ENCODE measurements at regions not wholly inside any gene's neighbourhood (a gene's known extent, or its start where the extent isn't known, plus 50 kb on each side); places are given as distances from the start of the nearest gene placed in this dataset.
A peak's percentile ranks its signal among the peaks of the same experiment; 100 is the strongest.

DNA sequence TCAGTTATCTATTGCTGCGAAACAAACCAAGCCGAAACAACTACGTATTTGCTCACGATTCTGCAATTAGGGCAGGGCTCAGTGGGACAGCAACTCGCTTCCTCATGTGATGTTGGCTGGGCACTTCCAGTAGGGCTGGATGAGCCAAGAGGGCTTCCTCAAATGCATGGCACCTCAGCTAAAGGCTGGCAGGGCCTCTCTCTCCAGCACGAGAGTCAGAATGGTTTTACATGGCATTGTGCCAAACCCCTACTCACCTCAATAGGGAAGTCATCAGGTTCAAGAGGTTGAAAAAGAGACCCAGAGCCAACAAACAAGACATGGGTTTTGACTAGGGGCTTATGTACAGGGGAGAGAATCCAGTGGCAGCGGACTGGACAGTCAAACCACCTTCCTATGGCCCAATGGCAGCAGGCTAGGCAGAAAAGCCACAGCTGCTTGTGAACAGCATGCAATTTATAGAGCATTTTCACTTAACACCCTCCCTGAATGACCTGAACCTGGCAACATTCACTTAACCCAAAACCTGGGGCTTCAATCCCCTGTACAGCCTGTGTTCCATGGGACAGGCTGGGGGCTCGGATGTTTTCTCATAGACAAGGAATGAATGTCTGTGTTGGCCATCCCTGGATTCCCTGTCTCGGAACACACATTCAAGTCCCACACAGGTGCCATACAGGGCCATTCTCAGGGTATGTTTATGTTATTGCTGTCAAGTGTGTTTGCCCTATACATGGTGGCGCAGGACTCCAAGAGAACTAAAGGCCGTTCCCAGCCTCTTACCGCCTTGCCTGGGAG is 154.2 kb upstream of the NAV2 start:
- peak; percentile 76 for DNase-seq

DNA sequence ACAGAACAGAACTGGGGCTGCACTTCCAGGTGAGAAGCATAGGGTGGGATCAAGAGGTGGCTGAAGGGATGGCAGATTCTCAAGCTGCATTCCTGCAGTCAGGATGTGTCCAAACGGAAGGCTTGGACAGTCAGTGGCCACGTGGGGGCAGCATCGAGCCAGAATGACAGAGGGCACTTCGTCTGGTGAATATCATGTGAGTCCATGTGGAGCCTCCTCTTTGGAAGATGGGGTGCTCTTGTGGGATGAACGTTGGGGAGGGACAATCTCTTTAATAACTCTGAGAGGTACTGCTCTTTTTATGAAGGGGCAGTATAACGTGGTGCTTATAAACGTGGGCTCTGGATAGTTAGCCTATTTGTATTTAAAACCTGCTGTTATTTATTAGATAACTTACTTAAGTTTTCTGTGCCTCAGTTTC is 154.9 kb upstream of the NAV2 start:
- peak; percentile 59 for DNase-seq

DNA sequence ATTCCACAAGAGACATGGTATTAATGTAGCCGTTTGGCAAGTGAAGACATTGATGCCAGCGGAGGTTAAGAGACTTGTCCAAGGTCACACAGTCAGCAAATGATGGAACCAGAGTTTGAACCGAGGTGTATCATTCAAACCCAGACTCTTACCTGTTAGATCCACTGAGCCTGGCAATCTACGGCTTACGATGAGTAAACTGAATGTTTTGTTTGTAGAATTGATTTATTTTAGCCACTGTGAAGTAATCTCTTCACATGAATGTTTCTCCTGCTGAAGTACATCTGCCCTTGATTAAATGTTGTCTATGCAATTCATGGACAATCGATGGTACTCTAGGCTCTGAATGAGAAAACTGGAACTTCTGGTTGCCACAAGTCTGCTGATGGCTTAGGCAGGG is 155.5 kb upstream of the NAV2 start:
- no peak for DNase-seq

DNA sequence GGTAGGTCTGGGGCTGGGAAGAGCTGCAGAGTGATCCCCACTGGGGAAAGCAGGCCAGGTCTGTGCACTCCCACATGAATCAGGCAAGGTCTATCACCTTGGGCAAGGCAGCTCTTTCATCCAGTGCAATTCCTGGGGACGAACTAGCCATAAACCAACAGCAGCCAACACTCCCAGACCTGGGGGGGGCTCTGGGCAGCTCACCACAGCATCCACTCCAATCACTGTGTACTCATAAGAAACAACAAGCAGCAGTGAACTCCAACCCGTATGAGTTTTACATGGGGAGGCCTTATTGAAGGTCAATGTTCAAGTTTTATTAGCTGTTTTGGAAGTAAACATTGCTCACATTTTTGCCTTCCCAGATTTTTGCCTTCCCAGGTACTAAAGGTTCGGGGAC is 157.4 kb upstream of the NAV2 start:
- DNase-seq, result no peak

DNA sequence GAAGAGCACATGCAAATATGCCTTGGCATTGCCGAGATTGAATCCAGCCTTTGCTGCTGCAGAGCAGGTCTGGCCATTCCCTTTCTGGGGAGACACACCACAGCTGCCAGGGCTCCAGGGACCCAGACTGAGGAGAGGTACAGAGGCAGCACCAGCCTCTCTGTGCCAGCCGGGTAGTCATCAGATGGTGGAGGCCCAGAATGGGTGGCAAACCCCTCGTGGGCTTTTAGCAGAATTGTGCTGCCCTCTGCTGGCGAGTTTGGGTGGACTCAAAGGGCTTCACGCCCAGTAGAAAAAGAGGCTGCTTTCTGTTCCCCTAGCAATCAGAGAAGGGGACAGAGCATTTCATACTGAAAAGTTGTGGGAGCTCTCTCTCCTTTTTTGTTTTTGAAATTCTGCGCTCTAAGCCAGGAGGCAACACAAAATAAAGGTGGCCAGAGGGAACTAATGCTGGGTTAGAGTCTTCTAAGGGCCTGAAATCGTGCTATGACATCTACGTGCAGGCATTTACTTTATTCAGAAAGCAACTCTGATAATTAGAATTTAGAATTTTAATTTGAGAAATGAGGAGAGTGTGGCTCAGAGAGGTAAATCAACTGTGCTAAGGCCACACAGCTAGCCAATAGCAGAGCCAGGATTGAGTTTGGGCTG is 158.8 kb upstream of the NAV2 start:
- peak; percentile 68 for DNase-seq

DNA sequence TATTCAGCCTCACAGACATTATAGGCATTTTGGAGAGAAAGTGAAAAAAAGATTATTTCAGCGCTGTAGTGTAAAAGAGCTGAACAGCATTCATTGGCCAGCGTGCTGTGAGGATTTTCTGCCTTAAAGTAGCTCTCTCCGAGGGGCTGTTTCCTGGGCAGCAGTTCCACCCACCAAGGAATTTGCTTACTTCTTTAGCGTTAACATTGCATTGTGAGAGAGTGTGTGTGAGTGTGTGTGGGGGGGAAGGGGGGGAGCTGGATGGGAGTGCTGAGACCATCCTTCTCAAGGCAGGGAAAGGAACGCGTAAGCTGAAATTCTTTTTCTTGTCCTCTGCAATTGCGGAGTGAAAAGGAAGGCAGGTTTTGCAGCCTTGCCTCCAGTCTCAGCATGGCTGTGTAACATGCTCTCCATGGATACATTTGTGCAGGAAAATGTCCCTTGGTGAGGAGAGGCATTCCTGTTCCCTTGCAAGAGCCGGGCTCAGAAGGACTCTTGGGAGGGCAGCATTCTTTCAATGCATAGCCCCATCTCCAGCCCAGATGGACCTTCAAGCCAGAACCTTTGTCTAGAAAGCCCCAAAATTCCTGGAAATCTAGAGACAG is 159.9 kb upstream of the NAV2 start:
- no peak for DNase-seq

DNA sequence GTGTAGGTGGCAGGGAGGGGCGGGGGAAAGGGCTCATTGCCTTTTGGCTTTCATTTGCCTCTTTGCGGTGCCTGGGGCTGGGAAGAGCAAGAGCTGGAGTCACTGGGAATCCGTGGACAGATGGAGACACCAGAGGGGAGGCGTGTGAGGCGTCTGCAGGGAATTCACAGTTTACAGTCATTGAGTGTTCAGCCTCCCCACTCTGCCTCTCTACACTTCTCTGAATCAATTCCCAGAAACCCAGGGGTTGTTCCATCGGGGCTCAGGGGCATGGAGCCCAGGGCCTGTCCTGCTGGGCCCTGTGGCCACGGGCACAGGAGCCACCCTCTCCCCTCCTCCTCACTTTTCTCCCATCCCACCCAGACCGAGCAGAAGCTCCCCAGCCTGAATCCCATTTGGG is 160.5 kb upstream of the NAV2 start:
- no peak for DNase-seq

DNA sequence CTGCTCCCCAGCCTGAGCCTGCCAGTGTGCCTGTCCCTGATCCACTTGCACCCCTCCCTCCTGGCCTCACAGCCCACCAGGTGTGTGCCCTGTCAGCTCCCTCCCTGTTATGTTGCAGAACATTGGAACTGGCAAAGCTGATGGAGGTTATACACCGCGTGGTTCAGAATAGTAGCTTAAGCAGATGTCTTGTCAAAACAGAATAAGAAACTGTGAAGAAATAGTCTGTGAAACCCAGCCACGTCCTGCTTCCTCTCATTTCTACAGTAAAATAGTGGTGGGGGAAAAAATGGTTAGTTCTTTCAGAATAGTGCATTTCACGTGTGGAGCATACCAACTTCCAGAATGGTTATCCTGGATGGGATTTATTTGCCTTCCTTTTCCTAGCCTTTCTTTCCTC is 161.2 kb upstream of the NAV2 start:
- DNase-seq, result no peak

DNA sequence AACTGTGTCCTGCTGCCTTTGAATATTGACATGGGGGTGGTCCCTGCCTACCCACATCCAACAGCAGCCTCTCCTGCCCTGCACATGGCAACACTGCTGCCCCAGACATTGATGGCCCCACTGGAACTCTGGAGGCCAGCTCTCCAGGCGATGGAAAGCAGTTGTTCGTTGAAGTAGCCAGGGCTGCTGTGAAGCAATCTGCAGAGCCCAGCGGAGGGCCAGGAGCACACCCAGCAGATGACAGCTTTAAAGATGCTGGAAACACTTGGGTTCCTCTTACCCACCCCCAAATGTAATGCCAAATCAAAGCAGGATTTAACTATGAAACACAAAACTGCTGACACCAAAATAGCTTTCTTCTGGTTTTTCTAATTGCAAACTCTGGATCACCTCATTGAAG is 165.6 kb upstream of the NAV2 start:
- DNase-seq, result no peak

DNA sequence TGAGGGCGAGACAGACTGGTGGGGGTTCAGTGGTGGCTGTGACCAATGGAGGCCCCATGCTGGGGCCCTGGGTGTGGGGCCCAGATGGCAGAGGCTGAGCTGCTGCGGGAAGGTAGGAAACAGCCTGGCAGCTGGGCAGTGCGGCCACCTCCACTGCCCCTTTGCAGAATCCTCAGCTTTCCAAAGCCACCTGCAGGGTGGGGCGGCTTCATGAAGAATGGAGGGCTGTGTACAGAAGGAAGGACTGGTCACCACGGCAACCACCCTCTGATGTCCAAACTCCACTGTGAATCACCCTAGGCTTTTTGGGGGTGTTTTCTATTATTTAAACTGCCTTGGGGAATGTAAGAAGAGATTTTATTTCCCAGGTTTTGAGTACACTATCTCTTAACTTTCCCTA is 166.3 kb upstream of the NAV2 start:
- DNase-seq, result no peak

DNA sequence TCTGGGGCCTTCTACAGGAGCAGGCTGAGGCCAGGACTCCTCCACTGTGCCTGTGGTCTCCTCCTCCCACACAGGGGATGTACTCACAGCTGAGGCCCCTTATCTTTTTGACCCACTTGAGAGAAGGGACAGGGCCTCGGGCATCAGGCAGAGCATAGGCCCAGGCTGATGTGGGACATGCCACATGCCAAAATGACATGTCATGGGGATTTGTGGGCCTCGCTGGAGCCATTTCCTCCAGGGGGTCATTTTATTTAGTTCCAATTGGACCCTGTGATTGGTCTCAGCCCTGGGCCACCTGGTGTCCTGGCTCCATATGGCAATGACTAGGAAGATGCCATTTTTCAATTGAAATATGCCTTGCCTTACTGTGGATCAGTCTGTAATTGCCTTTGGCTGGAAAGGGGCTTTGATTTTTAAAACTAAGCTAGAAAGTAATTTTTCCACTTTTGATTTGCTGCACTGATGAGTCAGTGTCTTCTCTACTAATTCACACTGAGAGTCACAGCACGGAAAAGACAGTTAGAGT is 171.1 kb upstream of the NAV2 start:
- DNase-seq, result no peak

DNA sequence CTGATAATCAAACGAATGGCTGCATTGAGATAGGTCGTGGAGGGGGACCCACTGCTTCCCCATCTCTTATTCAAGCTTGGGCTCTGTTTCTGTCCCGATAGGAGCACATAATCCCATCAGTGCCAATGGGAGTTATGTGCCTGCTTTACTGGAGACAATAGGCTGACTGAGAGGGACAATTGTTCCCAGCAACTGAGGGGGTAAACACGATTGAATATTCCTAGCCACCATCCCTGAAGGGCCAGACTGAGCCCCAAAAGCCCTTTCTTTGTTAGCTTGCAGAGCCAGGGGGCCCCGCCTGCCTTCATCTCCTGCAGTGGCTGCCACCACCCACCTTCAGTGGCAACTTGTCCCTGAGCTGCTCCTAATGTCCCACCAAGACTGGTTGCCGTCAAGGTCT is 172.8 kb upstream of the NAV2 start:
- DNase-seq, result no peak

DNA sequence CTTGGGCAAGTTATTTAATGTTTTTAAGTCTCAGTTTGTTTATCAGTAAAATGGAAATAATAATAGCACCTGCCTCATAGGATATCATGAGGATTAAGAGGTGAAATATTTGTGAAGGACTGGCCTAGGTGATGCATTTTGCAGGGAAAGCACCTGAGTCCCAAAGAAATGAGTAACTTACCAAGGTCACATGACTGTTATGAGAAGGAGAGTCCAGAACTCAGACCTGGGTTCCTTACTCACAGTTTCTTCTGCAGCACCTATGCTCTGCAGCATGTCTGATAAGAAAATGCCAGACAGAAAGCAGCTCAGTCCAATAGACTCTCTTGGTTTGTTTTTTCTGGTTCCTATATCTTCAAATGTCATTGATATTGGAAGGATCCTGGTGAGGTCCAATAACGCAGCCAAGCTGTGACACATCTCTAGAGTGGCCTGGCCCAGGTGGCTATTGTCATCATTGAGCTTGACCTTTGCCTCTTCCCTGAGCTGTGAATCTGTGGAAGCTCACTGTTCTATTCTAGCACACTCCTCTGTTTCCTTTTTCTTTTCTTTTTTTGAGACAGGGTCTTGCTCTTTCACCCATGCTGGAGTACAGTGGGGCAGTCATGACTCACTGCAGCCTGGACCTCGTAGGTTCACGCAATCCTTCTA is 174.7 kb upstream of the NAV2 start:
- DNase-seq, result no peak

DNA sequence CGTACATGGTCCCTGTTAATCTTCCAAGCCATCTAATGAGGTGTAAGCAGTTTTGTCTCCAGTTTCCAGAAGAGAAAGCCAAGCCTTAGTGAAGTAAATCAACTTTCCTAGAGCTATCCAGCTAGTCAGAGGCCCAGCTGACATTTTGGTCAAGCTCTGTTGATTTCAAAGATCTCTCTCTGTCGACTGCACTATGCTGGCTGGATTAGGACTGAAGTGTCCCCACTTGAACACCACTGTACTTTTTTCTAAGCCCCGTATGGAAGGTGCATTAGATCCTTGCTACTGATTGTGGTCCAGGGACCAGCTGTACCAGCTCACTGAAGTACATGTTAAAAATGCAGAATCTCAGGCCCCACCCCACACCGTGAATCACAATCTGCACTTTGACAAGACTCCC is 176.5 kb upstream of the NAV2 start:
- no peak for DNase-seq

DNA sequence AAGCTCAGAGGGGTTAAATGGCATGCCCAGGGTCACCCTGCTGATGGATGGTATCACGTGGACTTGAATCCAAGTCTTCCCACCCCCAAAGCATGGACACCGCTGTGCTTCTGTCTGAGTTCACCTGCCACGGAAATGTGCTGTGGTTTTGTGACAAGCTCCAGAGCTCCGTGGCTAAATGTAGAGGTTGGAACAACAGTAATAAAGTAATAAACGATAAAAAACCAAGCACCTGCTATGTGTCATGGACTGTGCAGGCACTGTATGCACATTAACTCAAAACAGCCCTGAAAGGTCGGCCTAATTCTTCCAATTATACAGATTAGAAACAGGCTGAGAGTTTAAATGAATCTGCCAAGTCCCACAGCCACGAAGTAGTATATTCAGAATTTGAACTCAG is 182.1 kb upstream of the NAV2 start:
- DNase-seq, result no peak

DNA sequence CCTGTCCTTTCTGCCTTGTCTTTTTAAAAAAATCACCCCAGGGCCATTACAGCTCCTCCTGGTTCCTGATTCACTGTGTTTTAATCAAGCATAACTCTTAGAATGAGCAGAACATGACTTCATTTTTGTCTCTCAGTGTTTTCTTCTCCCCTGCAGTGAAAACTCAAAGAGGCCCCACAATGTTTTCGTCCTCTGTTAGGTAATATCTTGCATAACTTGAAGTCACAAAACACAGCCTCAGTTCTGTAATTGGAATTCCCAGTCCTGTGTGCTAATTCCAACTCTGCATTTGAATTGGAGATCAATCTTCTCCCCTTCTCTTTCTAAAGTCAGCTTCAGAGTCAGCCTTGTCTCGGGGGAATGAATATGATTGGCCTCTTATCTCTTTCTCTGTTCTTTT is 186.5 kb upstream of the NAV2 start:
- DNase-seq, result no peak

DNA sequence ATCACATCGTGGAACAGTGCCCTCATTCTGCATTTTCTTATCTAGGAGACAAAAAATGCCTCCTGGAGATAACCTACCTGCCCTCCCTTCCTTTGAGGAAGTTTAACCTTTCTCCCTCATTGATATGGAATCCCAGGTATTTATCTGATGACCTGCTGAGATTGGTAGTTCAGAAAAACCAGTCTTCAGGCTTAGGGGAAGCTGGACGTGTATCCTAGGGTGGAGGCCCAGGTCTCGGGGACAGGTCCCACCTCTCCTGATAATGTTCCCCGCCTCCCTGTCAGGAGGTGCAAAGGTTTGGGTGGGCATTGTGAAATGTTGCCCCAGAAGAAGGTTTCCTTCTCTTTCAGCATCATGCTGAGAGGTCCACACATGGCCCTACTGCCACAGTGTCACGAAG is 186.9 kb upstream of the NAV2 start:
- DNase-seq, result no peak

DNA sequence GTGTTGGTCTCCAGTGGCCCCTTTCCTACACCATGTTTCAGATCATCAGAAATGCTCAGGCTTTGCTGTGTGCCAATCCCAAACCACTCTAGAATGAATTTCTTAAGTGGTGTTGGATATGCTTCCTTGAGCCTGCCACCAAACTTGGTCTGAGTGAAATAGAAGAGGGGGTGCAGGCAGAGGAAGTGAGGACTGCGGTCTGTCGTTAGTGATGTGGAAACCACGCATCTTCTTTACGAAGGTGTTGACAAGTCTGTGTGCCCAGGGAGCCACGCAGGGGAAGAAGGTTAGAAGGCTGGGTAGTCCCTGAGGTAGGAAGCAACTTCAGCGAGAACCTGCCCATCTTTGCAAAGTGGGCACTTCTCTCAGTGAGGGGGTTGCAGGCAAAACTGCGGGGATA is 187.4 kb upstream of the NAV2 start:
- DNase-seq, result no peak

DNA sequence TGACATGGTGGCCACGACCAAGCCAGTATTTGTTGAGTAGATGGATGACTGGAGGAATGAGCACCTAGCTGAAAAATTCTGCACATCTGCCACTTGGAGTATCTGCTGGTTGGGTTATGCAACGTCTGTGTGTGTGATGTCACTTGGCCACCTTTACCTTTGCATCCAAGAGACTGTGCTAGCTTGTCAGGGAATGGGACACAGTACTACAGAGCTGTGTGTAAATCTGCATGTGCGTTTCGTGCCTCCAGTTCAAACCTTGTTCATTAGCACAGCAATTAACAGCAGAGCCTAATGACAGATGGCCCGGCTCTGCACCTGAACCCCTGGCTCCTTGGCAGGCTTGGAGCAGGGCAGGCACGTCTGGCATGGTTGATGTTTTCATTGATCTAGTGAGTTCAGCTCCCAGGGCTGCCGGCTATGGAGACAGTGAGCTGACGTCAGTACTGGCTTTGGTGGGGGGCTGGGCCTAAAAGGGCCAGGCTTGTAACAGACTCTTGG is 188.4 kb upstream of the NAV2 start:
- DNase-seq, result no peak

DNA sequence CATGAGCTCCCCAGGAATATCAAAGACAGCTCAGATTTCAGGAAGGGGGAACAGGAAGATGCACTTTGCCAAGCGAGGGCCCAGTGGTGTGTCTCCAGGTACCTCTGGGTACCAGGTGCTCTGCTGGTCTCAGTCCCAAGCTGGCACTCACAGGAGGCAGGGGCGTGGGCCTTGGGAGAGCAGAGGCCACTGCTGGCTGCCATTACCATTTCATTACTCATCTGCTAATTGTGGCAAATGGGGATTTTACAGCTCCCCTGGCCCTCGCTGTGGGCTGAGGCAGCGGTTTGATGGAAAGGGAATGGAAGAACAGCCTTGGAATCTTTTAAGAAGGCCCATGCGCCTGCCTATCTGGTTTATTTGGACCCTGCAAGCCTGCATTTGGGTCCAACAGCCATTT is 192.0 kb upstream of the NAV2 start:
- no peak for DNase-seq

DNA sequence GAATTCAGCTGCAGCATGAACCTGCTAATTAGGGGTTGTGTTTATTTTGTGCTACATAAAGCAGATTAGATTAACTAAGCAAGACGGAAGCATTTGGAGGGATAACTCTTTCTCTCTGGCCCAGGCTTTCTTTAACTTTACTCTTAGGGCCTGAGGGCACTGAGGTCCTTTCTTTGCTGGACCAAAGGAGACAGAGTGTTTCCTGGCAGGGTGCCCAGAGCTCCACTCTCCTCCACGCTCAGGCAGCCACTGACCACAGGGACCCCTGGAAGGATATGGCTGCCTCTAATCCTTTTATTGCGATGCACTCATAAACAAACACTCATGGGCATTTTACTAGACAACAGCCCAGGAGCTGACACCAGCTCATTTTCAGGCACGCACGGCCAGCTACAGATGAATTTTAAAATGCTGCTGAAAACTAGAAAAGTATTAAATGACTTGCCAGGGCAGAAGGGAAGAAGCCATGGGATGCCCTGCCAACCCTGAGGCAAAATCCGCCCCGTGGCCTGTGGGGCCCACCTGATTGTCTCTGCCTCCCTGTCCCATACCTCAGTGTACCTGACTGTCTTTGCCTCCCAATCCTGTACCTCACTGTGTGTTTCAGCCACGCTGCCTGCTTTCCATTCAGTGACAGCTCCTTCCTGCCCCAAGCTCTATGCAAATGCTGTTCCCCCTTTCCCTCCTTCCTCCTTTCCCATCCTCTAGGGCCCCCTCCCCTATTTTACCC is 192.6 kb upstream of the NAV2 start:
- peak; percentile 37 for DNase-seq

DNA sequence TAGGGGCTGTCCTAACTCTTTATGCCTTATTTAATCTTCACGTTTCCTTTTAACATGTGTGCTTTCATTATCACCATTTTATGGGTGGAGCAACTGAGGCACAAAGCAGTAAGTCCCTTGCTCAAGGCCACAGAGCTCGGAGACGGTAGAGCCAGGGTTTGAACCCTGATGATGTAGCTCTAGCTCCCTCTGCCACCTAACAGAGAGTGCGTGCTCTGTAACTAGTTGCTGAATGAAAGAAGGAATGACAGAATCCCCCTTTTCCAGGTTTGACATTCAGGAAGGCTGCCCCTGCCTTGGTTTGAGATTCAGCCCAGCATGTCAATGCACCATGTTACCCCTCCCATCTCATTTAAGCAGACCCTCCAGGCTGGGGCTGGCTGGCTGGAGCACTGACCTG is 193.3 kb upstream of the NAV2 start:
- DNase-seq, result no peak

DNA sequence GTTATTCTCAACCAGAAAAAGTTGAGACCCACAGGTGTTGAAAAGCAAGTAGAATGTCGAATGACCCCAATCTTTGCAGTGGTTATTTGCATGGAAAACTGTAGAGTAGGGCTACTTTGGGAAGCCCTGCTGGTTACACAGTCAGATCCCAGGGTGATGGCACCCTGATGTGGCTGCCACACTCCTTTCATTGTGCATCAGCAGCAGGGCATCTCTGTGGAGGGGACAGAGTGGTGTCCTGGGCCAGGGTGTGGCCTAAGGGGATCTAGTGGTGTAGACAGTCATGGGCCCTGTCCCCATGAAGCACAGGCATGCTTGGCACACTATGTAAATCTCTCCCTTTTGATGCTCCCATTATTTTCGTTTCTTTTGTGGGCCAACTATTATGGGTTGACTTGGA is 199.4 kb upstream of the NAV2 start:
- DNase-seq, result no peak

All from NCI-H1092 treated with DMSO at 0.1 percent for 48 hours (cell line).